IPS DF 4.7 (cell line): ENCODE measurements at regions not wholly inside any gene's neighbourhood (a gene's known extent, or its start where the extent isn't known, plus 50 kb on each side); places are given as distances from the start of the nearest gene placed in this dataset.
"Not testable (repeated sequence)": the region's sequence is repeated elsewhere in the genome, so short reads cannot be mapped to it uniquely, and the experiment has no call there.

ENCODE experiments used
- DNase-seq: peaks from one replicate; pipeline ENCODE4 v3.0.0-alpha.2; 2013; ENCODE audit warnings: low spot score; ENCODE audit errors: extremely low read depth

DNA sequence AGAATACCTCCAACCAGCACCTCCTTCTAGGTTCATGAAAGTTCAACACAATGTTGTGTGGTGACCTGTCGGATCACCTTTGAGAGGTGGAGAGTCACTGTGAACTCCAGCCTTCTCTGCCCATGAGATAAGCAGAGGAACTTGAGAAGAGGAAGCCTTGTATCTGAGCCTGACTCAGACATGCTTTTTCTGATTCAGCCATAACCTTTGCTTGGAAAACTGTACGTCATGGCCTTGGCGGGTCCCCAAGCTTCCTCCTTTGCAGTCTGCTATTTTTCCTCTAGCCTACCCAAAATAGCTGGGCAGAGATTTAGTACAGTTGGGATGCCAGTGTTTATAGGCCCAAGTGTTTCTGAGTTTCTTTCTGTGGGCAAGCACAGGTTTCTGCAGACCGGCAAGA, 274.7 kb downstream of the CETN3 start:
- DNase-seq = no peak

DNA sequence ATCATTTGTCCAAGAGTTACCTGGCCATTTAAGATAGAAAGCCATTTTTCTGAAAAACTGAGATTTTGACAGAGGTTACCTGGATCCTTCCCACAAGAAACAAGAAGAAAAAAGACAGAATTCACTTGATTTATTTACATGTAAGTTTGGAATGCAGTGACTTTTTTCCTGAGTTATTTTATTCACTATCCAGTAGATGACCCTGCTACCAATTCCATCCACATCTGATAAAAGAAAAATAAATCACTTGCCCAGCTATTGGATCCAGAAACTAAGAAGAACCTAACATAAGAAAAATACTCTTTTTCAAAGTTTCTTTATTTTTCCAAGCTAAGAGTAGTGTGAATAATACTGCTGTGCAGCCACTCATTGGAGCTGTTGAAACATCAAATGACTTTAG, 275.2 kb downstream of the CETN3 start:
- no peak for DNase-seq

DNA sequence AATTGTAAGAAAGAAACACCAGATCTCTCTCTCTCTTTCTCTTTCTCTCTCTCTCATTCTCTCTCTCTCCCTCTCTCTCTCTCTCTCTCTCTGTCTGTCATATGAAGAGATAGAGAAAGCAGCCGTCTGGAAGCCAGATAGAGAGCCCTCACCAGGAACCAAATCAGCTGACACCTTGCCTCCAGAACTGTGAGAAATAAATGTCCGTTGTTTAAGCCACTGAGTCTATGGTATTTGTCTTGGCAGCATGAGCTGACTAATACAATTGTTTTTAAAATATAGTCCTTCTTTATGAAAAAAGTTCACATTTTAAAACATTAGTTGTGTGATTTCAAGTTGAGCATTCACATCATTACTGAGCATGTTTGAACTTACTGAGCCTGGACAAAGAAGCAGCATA, 275.6 kb downstream of the CETN3 start:
- no peak for DNase-seq

DNA sequence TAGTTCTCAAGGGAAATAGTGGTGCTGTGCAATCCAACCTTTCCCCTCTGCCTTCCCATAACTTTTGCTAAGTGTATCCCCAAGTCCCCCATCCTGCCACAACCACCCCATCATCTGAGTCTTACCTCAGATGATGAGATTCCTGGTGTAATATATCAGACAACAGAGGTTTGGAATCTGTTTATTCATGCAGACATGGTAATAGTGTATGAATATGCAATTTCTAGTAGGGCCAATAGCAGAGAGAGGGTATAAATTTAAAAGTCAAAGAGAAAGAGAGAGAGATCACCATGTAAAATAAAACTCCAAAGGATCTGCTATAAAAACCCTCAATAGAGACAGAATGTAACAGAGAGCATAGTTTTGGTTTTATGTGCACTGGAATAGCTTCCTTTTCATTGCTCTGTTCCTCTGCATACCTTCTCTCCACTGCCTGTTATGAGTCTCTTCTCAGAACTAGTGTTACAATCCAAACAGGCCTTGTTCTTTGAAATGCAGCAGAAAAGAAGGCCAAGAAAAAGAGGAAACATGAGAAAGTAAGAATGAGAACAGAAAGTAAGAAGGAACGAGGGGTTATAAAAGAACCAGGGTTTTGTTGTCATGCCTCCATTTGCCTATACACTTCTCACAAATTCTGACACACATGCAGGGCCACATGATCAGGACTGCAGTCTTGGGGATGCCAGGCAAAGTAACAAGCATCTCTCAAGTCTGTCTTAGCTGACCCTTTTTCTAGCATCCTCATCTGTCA, 278.0 kb downstream of the CETN3 start:
- DNase-seq = no peak

DNA sequence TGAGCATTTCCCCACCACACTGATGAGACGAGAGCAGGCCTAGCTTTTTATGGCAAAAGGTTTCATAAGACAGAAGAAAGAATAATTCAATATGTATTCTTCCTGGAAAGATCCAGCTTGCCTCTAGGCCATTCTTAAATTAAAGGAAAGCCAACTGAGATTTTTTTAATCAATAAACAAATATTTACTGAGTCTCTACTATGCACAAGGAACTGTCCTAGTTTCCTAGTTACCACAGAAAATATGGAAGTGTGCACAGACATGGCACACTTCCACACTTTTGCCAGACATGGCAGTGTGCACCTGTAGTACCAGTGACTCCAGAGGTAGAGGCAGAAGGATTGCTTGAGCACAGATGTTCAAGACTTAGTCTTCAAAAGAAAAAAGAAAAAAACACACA, 281.0 kb downstream of the CETN3 start:
- no peak for DNase-seq

DNA sequence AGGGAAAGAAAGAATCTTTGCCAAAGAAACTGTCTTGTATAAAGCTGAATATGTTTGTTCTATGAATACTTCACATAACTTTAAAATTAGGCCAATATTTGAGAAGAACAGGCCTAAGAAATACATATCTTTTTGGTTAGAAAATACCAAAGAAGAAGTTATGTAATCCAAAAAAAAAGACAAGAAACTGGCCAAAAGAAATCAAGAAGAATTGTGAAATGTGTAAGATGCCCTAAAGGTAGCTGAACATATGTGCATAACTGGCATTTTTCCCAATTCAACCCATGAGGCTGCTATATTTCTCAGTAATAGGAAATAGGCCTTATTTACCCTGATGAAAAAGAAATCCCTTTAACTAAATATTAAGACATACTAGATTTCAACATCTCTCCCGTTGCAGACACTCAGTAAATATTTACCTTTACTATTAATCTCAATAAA, 290.0 kb downstream of the CETN3 start:
- no peak for DNase-seq

DNA sequence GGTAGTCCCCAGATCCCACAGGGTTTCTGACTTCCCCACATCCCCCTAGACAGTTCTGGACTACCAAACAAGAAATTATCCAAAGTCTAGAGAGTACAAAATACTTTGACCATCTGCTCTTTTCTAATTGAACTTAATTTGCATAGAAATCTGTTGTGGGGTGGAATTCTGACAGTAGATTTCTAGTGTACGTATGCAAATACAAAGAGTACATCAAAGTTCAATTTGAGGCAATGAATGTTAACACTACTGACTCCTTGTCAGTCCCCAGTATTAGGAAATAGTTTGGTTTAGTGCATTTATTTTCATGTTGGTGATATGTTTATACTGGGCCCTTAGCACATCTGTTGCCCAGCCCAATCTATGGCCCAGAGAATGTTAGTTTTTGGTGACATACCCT, 292.6 kb downstream of the CETN3 start:
- DNase-seq = no peak

DNA sequence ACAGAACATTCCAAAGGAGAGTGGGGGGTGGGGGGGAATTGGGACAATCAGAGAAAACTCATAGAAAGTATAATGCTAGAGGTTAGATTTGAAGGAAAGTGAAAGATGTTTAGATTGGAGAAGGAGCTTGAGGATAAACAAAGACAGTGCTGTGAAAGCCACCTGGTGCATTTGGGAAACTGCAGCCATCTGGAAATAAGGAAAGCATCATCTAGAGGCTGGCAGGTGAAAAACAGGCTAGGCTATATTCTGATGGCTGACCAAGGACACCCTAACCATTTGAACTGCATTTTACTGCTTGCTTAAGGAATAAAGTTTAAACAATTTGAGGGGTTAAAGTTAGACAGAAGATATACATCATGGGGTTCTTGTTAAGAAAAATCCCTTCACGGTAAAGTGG, 296.4 kb downstream of the CETN3 start:
- no peak for DNase-seq

DNA sequence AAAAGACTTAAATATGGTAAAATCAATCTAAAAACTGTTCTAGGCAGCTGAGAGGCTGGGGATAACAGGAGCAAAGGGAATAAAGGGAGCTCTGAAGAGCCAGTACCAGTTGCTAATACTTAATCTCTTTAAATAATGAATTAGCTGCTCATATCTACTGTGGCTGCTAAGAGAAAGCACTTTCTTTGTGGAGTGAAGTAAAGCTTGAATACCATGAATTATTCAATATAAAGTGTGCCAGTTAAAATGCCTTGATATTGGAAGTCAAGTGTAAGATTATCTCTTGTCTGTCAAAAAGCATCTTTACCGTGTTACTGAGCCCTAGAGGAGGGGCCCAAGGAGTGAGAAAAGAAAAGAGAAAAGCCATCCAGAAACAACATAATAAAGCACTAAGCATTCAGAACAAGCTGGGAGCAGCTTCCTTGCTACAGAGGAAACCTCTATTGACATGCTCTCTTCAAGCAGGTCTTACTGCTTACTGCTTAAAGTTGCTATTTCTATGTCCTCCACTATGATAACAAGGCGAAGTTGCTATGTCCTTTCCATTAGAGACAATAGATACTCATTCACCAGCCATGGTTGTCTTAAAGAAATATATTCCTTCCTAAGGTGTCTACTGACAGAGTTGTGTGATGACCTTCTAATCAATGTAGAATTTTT, 297.4 kb downstream of the CETN3 start:
- no peak for DNase-seq

DNA sequence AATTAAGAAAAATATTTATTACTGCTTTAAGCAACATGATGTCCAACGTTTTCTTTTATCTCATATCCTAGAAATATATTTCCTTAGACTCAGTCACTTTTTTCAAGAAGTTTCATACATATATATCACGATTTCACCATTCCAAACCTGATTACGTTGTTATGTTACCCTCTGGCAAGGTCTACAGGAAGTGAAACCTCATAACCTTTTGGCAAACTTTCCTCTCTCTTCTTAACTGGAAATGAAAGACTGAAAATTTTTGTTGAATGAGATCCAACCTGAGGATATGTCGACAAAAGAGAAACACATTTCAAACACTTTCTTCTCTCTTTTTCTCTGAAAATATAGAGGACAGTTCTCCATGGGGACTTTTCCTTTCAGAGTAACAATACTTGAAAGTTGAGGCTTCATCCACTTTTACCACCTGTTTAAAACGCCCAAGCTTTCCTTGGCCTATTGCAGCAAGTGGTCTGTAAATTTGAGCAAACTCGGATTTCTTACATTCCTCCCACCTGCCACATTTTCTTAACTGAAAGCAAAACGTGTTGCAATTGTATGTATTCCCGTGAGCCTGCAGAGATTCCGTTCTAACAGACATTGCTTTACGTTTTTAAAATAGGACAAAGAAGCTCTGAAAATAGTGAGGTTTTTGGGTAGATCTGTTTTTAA, 298.1 kb downstream of the CETN3 start:
- DNase-seq = no peak

DNA sequence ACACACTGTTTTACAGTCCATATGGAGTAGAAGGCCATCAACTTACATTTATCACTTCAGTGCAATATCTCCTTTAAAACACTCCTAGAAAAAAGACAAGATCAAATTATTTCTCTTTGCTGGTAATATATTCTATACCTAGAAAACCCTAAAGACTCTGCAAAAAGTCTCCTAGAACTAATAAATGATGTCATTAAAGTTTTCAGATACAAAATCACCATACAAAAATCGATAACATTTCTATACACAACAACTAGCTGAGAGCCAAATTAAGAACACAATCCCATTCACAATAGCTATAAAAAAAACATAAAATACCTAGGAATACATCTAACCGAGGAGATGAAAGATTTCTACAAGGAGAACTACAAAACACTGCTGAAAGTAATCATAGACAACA, 300.3 kb downstream of the CETN3 start:
- DNase-seq = no peak

DNA sequence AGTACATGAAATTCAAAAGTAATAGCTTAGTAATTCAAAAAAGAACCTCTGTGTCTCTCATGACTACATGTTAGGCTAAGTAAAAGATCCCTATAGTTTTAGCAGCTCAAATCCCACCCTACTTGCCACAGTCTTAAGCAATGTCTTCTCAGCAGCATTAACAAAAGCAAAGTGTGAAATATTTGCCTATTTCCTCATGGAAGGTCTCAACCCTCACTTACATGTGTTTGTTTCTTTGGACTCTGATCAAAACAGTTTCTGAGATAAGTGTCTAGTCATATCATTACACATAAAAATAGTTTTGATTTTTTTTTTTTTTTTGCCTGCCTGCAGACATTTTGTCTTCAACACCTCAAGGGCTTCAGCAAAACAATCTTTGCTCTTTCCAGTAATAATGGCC, 310.5 kb downstream of the CETN3 start:
- no peak for DNase-seq

DNA sequence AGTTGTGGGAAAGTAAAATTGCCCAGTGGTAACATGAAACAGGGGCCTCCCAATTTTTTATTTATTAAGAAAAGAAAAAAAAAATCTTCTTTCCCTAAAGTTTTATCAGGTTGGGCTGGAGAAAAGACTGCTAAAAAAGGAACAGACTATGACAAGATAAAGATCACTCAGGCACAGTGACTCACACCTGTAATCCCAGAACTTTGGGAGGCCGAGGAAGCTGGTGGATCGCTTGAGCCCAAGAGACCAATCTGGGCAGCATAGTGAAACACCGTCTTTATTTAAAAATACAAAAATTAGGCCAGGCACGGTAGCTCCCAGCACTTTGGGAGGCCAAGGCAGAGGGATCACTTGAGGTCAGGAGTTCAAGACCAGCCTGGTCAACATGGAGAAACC, 312.5 kb downstream of the CETN3 start:
- no peak for DNase-seq

DNA sequence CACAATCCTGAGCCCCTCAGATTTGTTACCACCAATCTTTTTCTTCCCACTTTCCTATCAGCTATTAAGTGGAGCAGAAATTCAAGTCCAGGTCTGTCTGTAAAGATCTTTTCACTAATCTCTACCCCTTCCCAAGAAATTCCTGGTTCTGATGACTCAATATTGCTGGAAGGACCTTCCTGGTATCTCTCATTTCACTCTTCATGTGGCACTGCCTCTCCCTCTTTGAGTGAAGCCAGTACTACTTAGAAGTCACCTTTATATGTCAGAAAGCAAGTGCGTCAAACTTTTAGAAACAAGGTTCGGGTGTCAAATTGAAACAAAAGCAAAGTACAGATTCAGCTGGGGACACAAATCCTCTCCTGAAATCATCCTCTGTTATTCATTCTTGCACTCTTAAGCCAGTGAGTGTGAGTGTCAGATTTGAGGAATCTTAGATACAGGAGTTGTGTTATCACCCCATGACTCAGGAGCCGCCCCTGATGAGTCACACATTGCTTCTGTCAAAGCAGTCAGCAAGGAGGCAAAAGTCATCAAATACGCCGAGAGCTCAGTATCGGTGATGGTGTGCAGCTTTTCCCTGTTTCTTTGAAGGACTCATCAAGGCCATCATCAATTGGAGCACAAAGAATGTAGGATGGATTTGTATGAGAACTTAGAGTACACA, 313.0 kb downstream of the CETN3 start:
- DNase-seq = no peak

DNA sequence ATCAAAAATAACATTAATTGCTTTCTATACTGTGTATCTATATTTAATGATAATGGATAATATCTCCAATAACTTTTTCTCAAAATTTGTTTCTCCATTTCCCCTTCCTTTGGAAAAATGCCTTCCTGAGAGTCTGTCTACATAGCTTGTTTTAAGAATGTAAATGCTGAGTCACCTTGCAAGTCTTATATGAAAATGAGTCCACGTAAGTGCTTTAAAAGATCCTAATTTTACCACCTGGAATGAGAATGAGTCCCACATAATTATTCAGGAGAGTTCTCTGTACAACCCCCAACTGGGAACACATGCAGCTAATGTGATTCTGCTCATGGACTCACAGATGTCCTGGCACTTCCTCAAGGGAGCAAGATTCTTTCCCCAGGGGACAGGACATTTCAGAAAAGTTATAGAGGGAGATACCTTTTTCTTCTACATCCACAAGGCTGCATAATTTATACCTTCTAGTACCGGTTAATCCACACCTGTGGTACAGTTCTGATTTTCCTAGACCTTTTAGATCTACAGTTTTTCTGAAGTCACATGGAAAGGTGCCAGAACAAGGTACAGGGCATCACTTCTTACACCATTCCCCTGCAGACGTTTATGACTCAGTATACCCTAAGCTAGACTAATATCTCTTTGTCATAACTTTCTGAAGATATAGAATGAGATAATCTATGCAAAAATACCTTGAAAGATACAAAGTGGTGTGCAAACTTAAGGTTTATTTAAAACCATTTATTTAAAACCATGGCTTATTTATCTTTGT, 314.1 kb downstream of the CETN3 start:
- DNase-seq = no peak

DNA sequence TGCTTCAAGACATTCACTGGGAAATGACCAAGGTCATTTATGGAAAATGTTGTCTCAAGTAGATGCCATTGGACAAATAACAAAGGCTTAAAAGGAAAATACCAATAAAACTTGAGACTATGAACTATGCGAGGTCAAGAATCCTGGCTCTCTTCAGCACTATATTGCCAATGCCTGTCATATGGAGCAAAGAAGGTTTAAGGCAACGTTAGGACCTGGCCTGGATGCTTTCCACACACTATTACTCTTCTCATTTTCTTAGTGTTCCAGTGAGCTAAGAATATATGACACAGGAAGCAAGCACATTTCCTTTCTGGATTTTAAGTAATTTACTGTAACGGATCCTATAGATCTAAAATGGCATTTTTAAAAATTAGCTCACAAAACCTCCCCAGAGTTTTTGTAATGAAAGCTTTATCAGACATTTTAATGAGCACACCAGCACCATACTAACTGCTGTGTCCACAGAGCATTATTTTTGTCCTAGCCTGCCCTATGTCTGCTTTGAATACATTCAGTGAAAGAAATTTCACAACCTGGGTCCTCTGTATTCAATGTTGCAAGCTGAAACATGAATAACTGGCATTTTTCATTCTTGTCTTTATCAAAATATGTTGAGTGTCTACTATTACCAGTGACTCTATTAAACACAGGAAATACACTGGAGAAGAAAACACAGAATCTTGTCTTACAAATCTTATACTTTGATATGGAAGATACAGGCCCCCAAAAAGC, 315.6 kb downstream of the CETN3 start:
- no peak for DNase-seq

DNA sequence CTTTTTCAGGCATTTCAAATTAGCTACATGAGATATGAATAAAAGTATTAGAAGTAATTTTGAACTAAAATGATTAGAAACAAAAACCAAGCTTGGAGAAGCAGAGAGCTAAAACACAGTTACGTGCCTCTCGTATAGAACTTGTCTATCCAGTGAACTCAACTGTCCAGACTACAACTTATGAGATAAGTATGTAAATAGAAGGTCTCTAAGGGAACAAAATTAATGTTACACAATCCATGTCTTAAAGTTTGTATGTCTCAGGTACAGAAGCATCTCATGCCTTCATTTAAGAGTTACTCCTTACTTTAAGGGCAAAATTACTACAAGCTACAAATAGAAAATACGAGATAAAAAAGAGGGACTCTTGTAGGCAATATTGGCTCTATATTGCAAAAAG, 316.8 kb downstream of the CETN3 start:
- DNase-seq = no peak

DNA sequence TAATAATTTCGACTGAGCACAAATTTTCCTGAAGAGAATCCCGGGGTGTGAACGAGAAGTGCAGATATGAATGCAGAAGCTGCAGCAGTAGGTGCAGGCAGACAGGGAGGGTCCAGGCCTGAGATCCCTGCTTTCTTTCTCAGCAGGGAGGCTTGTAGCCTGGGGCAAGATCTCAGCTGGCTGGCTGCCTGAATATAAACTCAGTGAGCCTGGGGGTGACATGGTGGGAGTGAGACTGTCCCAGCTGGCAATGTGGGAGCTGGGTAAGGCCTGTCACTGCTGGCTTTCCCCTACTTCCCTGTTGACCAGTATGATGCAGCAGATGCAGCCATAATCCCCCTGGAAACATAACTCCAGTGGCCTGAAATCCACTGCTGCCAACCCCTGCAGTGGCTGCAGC, 325.2 kb downstream of the CETN3 start:
- DNase-seq = no peak

DNA sequence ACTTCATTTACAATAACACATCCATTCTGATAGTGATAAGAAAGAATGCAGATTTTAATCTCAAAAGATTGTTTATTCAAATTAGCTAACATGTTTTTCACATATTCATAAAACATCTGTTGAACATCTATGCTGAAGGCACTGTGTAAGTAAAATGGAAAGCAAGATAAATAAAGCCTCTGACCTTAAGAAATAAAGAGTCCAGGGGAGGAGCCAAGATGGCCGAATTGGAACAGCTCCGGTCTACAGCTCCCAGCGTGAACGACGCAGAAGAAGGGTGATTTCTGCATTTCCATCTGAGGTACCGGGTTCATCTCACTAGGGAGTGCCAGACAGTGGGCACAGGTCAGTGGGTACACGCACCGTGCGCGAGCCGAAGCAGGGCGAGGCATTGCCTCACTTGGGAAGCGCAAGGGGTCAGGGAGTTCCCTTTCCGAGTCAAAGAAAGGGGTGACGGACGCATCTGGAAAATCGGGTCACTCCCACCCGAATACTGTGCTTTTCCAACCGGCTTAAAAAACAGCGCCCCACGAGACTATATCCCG, 336.5 kb downstream of the CETN3 start:
- not testable (repeated sequence) for DNase-seq

DNA sequence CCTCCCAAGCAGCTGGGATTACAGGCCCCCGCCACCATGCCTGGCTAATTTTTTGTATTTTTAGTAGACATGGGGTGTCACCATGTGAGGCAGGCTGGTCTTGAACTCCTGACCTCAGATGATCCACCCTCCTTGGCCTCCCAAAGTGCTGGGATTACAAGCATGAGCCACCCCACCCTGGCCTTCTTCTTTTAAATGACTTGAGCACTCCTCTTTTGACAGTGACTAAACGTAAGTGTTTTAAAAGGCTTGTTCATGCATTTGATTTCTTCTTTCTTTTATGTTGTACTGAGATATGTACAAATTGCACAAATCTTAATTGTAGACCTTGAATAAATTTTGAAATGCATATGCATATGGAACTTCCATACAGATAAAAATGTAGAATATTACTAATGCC, 337.9 kb downstream of the CETN3 start:
- DNase-seq = no peak
